ENCODE measurements at regions not wholly inside any gene's neighbourhood (a gene's known extent, or its start where the extent isn't known, plus 50 kb on each side); places are given as distances from the start of the nearest gene placed in this dataset.

DNA sequence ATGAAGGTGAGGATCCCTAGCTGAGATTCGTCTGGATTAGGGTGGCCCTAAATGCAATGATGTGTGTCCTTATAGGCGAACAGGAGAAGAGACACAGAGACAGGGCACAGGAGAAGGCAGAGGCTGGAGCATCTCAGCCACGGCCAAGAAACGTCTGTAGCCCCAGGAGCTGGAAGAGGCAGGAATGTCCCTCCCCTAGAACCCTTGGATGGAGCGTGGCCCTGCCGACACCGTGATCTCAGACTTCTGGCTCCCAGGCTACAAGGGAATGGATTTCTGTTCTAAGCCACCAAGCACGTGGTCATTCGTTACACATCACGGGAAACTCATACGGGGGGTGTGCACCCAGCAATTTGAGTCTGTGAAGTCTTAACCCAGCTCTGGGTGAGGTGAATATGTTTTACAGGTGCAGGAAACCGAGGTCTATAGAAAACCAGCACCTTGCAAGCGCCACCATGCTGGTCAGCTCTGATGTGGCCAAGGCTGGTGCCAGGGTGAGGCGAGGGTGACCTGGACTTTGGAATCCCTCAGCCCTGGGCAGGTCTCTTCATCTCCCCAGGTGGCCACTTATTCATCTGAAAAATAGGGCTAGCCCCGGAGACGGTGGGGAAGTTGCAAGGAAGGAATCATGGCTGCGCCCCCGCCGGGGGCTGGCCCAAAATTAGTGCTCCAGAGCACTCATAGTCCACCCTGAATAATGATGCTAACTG lies 89.5 kb upstream of the FGF3 start:
- TF ChIP-seq HDGF (IDR thresholded peaks at IDR 0.05; ENCODE audit: borderline replicate concordance) (no peak), CTBP1 (IDR thresholded peaks at IDR 0.05; ENCODE audit: borderline replicate concordance) (no peak), FOXM1 (IDR thresholded peaks at IDR 0.05; ENCODE audit: borderline replicate concordance) (no peak), SUZ12 (IDR thresholded peaks at IDR 0.05) (no peak), LEF1 (IDR thresholded peaks at IDR 0.05; ENCODE audit: borderline replicate concordance) (no peak), BHLHE40 (IDR thresholded peaks at IDR 0.05; ENCODE audit: borderline replicate concordance) (no peak)
- TF ChIP-seq, protein P1, sequence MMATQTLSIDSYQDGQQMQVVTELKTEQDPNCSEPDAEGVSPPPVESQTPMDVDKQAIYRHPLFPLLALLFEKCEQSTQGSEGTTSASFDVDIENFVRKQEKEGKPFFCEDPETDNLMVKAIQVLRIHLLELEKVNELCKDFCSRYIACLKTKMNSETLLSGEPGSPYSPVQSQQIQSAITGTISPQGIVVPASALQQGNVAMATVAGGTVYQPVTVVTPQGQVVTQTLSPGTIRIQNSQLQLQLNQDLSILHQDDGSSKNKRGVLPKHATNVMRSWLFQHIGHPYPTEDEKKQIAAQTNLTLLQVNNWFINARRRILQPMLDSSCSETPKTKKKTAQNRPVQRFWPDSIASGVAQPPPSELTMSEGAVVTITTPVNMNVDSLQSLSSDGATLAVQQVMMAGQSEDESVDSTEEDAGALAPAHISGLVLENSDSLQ (IDR thresholded peaks at IDR 0.05), result no peak
- CTCF ChIA-PET, result interaction anchor here (0.7 to 1.2 kb wide), 3 partner anchors 13 to 295 kb away, joined by 3 to 4 read pairs (median 3); partner anchors contain the start of gene FADD
- POLR2A ChIA-PET, result interaction anchor here (1.4 to 1.5 kb wide), 2 partner anchors 234 to 295 kb away, joined by 3 to 5 read pairs; partner anchors contain the start of genes FADD and LTO1
- DNase-seq (ENCODE audit: extremely low spot score), result no peak

DNA sequence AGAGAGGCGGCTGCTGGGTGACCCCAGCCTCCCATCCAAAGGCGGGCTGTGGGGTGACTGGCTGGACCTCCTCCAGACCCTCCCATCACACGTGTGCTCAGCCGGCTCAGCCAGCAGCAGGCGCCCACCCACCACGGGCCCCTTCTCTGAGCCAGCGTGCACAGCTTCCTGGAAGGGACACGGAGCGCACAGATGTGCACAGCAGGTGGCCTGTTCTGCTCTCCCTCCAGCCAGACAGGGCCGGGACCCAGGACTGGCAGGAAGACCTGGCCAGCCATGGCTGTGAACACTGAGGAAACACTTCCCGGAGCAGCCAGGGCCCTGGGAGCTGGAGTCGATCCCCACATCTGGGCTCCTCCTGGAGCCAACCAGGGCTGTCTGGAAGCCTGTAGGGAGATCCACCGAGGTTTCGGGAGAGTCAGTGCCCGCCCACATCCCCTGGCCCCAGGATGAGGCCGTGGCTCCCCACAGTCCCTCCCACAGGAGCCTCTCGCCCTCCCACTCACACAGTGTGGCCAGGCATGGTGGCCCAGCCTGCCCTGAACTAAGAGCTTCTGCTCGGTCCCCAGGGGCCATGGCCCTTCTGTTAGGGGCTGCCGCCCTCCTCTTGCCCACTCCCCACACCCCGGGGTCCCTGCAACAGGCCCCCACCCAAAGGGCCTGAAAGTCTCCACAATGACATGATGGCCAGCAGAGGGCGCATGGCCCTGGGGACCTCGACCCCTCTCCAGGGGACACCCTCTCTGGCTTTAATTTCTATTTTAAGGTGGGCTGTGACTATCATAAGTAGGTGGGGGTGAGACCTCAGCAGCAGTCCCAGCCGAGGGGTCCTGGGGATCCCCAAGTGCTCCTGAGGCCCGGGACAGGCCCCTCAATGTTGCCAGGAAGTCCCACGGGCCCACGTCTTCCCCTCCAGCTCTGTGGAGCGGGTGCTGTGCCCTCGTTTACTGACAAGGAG lies 90.6 kb upstream of the FGF3 start:
- POLR2A ChIA-PET, result interaction anchor here (1.4 kb wide), 1 partner anchor 294 kb away, joined by 5 read pairs; the partner anchor contains the start of gene FADD
- no peak for TF ChIP-seq SUZ12 (IDR thresholded peaks at IDR 0.05)
- TF ChIP-seq, protein P1 (IDR thresholded peaks at IDR 0.05), result no peak
- no peak for TF ChIP-seq ARNT (IDR thresholded peaks at IDR 0.05)
- TF ChIP-seq FOXK2 (IDR thresholded peaks at IDR 0.05), result no peak
- no peak for TF ChIP-seq CTBP1 (IDR thresholded peaks at IDR 0.05; ENCODE audit: borderline replicate concordance)
- TF ChIP-seq ELF4 (IDR thresholded peaks at IDR 0.05), result no peak
- no peak for TF ChIP-seq LEF1 (IDR thresholded peaks at IDR 0.05; ENCODE audit: borderline replicate concordance)
- no peak for TF ChIP-seq FOXA1 (IDR thresholded peaks at IDR 0.05)
- TF ChIP-seq FOXM1 (IDR thresholded peaks at IDR 0.05; ENCODE audit: borderline replicate concordance), result no peak
- no peak for TF ChIP-seq ZNF384 (IDR thresholded peaks at IDR 0.05)
- no peak for TF ChIP-seq SP1 (IDR thresholded peaks at IDR 0.05)
- TF ChIP-seq TARDBP (IDR thresholded peaks at IDR 0.05), result no peak
- no peak for TF ChIP-seq HDGF (IDR thresholded peaks at IDR 0.05; ENCODE audit: borderline replicate concordance)
- no peak for TF ChIP-seq NFRKB (IDR thresholded peaks at IDR 0.05)
- no peak for TF ChIP-seq BHLHE40 (IDR thresholded peaks at IDR 0.05; ENCODE audit: borderline replicate concordance)
- no peak for TF ChIP-seq L3MBTL2 (conservative IDR thresholded peaks at IDR 0.05)
- DNase-seq (ENCODE audit: extremely low spot score), result peak; percentile 53
- CTCF ChIA-PET, result interaction anchor here (0.7 to 1.2 kb wide), 6 partner anchors 8 to 287 kb away, joined by 3 to 4 read pairs (median 3); no protein-coding TSS in a partner anchor

DNA sequence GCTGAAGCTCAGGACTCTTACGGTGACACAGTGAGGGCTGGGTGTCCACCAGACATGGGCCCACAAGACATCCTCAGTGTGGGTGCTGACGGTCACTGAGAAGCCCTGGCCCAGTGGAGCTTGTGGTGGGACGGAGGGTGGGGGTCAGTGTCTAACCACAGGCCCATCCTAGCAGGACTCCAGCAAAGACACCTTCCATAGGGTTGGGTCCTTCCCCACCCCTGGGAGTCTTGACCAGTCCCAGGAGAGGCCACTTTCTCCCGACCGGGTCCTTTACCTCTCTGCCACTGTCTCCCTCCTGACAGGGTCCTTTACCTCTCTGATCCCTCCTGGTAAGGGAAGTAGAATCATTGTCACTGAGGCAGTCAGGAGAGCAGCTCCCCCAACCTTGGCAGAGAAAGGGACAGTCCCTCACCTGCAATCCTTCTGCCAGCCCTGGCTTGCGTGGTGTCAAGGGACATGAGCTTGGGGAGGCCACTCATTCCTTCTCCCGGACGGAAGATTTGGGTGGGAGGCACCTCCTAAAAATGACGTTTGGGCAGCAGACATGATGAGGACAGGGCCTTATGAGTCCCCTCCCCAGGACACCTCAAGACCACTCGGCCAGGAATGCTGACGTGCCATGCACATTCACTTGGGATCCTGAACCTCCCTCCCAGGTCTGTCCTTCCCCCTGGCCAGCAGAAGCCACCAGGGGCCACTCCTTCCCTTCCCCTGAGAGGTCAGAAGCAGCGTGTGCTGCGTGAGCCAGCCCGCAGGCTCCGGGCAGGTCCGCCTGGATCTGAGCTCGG lies 91.5 kb upstream of the FGF3 start:
- ChIA-PET CTCF (interaction anchor here (0.7 to 1.0 kb wide), 4 partner anchors 9 to 286 kb away, joined by 3 to 4 read pairs (median 3); no protein-coding TSS in a partner anchor), POLR2A (no interaction called here)
- no peak for TF ChIP-seq FOXK2 (IDR thresholded peaks at IDR 0.05)
- TF ChIP-seq SP1 (IDR thresholded peaks at IDR 0.05), result no peak
- TF ChIP-seq ELF4 (IDR thresholded peaks at IDR 0.05), result no peak
- TF ChIP-seq TARDBP (IDR thresholded peaks at IDR 0.05), result no peak
- TF ChIP-seq SUZ12 (IDR thresholded peaks at IDR 0.05), result no peak
- no peak for TF ChIP-seq ZNF384 (IDR thresholded peaks at IDR 0.05)
- DNase-seq (ENCODE audit: extremely low spot score), result no peak

DNA sequence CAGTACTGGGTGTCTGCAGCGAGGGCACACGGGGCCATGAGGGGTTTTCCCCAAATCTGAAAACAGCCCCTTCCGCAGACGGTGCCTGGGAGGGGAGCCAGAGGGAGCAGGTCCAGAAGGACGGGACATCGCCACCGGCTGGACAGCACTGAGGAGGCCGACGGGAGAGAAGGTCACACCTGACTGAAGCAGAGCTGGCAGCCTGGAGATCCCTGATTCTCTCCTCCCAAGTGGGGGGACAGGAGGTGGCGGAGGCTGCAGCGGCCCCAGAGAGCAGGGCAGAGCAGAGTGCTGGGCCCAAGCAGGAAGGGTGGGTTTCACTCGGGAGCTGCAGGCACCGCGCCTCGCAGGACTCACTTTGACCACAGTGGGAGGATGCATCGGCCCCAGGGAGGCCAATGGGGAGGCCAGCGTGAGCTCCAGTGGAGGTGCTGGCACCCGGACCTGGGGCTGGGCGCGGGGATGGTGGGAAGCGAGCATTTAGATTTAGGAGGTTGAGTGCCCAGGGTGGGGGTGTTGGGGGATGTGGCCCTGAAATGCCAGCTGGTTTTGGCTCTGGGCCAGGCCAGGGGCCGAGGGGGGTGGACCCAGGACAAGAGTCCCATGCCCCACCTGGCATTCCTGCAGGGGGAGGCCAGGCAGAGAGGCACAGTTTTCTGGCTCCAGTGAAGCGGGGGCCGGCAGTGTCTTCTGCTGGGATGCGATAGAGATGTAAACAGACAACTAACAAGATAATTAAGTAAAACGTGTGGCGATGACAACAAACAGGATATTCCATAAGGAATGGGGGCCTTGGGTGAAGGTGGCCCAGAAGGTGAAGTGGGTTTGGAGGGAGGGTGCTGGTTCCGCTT lies 92.3 kb upstream of the FGF3 start:
- TF ChIP-seq FOXM1 (IDR thresholded peaks at IDR 0.05; ENCODE audit: borderline replicate concordance) (no peak), BHLHE40 (IDR thresholded peaks at IDR 0.05; ENCODE audit: borderline replicate concordance) (no peak), L3MBTL2 (conservative IDR thresholded peaks at IDR 0.05) (no peak), ARNT (IDR thresholded peaks at IDR 0.05) (no peak), FOXA1 (IDR thresholded peaks at IDR 0.05) (no peak), SUZ12 (IDR thresholded peaks at IDR 0.05) (no peak), ZNF384 (IDR thresholded peaks at IDR 0.05) (no peak), SP1 (IDR thresholded peaks at IDR 0.05) (no peak), NFRKB (IDR thresholded peaks at IDR 0.05) (no peak), LEF1 (IDR thresholded peaks at IDR 0.05; ENCODE audit: borderline replicate concordance) (no peak), TARDBP (IDR thresholded peaks at IDR 0.05) (no peak), HDGF (IDR thresholded peaks at IDR 0.05; ENCODE audit: borderline replicate concordance) (no peak), FOXK2 (IDR thresholded peaks at IDR 0.05) (no peak)
- TF ChIP-seq, protein P1 (IDR thresholded peaks at IDR 0.05), result no peak
- DNase-seq (ENCODE audit: extremely low spot score), result no peak
- POLR2A ChIA-PET, result no interaction called here
- CTCF ChIA-PET, result interaction anchor here (1.0 kb wide), 1 partner anchor 280 kb away, joined by 3 read pairs; no protein-coding TSS in a partner anchor
